HG02981 (cell line): ENCODE measurements at regions not wholly inside any gene's neighbourhood (a gene's known extent, or its start where the extent isn't known, plus 50 kb on each side); places are given as distances from the start of the nearest gene placed in this dataset.
"Not testable (repeated sequence)": the region's sequence is repeated elsewhere in the genome, so short reads cannot be mapped to it uniquely, and the experiment has no call there.

Source experiments
- ATAC-seq: cut with Tn5 transposase; IDR thresholded peaks from one replicate; pipeline ENCODE4 v1.9.1; 2021; ENCODE audit warnings: mild to moderate bottlenecking, moderate library complexity; ENCODE audit not compliant: unreplicated experiment

GRCh38 chr2:84373391-84373790 lies 85.7 kb downstream of the SUCLG1 start:
- ATAC-seq: no peak

GRCh38 chr2:84362541-84362940 lies 96.5 kb downstream of the SUCLG1 start:
- ATAC-seq: no peak

- ATAC-seq: no peak
These were observed 121.0 kb downstream of the SUCLG1 start for GRCh38 chr2:84338069-84338468.

GRCh38 chr2:84327645-84328249 lies 131.3 kb downstream of the SUCLG1 start:
- no peak for ATAC-seq

- no peak for ATAC-seq
These were observed 132.1 kb downstream of the SUCLG1 start for GRCh38 chr2:84326831-84327432.

- no peak for ATAC-seq
These were observed 135.2 kb downstream of the SUCLG1 start for GRCh38 chr2:84323890-84324289.

GRCh38 chr2:84320940-84321339 lies 138.1 kb downstream of the SUCLG1 start:
- ATAC-seq: no peak

- ATAC-seq: no peak
These were observed 139.5 kb downstream of the SUCLG1 start for GRCh38 chr2:84319581-84319980.

GRCh38 chr2:84317135-84317534 lies 141.9 kb downstream of the SUCLG1 start:
- no peak for ATAC-seq

GRCh38 chr2:84314901-84315330 lies 144.2 kb downstream of the SUCLG1 start:
- ATAC-seq: peak; percentile 98

GRCh38 chr2:84314250-84314649 lies 144.8 kb downstream of the SUCLG1 start:
- ATAC-seq: no peak

GRCh38 chr2:84309281-84309680 lies 149.8 kb downstream of the SUCLG1 start:
- ATAC-seq: no peak

GRCh38 chr2:84306361-84306760 lies 152.7 kb downstream of the SUCLG1 start:
- ATAC-seq: no peak

- ATAC-seq: peak; percentile 96
These were observed 156.3 kb downstream of the SUCLG1 start for GRCh38 chr2:84302513-84303412.

- ATAC-seq: no peak
These were observed 157.4 kb downstream of the SUCLG1 start for GRCh38 chr2:84301717-84302116.

- ATAC-seq: no peak
These were observed 158.4 kb downstream of the SUCLG1 start for GRCh38 chr2:84300696-84301029.

- ATAC-seq: not testable (repeated sequence)
These were observed 158.9 kb downstream of the SUCLG1 start for GRCh38 chr2:84300001-84300695.

- ATAC-seq: no peak
These were observed 159.8 kb downstream of the SUCLG1 start for GRCh38 chr2:84299211-84299775.

- ATAC-seq: no peak
These were observed 161.9 kb downstream of the SUCLG1 start for GRCh38 chr2:84297155-84297554.

GRCh38 chr2:84293791-84294380 lies 165.2 kb downstream of the SUCLG1 start:
- no peak for ATAC-seq

GRCh38 chr2:84292545-84292944 lies 166.5 kb downstream of the SUCLG1 start:
- no peak for ATAC-seq
